H1 (cell line): ENCODE measurements at regions not wholly inside any gene's neighbourhood (a gene's known extent, or its start where the extent isn't known, plus 50 kb on each side); places are given as distances from the start of the nearest gene placed in this dataset.

Experiments
- CHD7 ChIP-seq: fragments of 300-600 bp; sonication (generic); IDR thresholded peaks from 2 replicates; pipeline ENCODE4 v1.7.1; 2012; ENCODE audit warnings: low read length, moderate library complexity, mild to moderate bottlenecking, inconsistent platforms; ENCODE audit not compliant: insufficient replicate concordance

GRCh38 chr12:75813072-75813471, 218.5 kb downstream of the PHLDA1 start (continued):
- TF ChIP-seq CHD7, result no peak
